NAMALWA (cell line): ENCODE measurements at regions not wholly inside any gene's neighbourhood (a gene's known extent, or its start where the extent isn't known, plus 50 kb on each side); places are given as distances from the start of the nearest gene placed in this dataset.

Experiments used
- DNase-seq: peaks from one replicate; pipeline ENCODE4 v3.0.0-alpha.2; 2015; ENCODE audit warnings: low spot score

DNA sequence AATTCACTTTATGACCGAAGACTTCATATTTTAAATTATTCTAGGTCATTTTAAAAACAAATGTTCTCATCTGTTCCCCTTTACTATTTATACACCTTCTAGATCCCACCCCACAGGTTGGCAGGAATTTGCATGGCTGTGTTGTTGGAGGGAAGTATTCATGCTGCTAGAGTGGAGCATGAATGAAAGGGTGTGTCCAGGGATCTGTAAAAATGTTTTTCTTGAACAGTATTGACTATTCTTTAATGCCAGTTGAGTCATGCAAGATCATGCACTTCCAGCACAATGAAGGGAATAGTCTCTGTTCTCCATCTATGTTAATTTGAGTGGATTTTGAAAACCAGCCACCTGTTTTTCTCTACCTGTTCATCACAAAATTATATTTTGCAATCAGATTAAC, 52.0 kb upstream of the COL3A1 start:
- no peak for DNase-seq
